Neuronal stem cell (in vitro differentiated cells): ENCODE measurements at regions not wholly inside any gene's neighbourhood (a gene's known extent, or its start where the extent isn't known, plus 50 kb on each side); places are given as distances from the start of the nearest gene placed in this dataset.

Experiments
- DNase-seq: peaks from one replicate; pipeline ENCODE4 v3.0.0-alpha.2; 2013; ENCODE audit warnings: low spot score
- H2AFZ ChIP-seq: one replicate; pipeline ENCODE4 v1.6.1; 2013; ENCODE audit warnings: mild to moderate bottlenecking, low read length, inconsistent platforms
- H2AK5ac ChIP-seq: 2 replicates; pipeline ENCODE4 v1.6.1; 2013; ENCODE audit warnings: low read depth, mild to moderate bottlenecking, inconsistent platforms, low read length, moderate library complexity, mixed read lengths
- H2BK120ac ChIP-seq: 2 replicates; pipeline ENCODE4 v1.6.1; 2013; ENCODE audit warnings: low read depth, mild to moderate bottlenecking, inconsistent platforms, low read length, moderate library complexity, mixed read lengths
- H2BK12ac ChIP-seq: one replicate; pipeline ENCODE4 v1.6.1; 2013; ENCODE audit warnings: low read length, inconsistent platforms
- H2BK15ac ChIP-seq: 2 replicates; pipeline ENCODE4 v1.6.1; 2013; ENCODE audit warnings: mild to moderate bottlenecking, low read length, inconsistent platforms, mixed read lengths
- H2BK5ac ChIP-seq: one replicate; pipeline ENCODE4 v1.6.1; 2013; ENCODE audit warnings: inconsistent platforms, mild to moderate bottlenecking, low read length, moderate library complexity
- H3K14ac ChIP-seq: one replicate; pipeline ENCODE4 v1.6.1; 2013; ENCODE audit warnings: low read length, inconsistent platforms
- H3K18ac ChIP-seq: 2 replicates; pipeline ENCODE4 v1.6.1; 2013; ENCODE audit warnings: low read length, inconsistent platforms
- H3K23ac ChIP-seq: 2 replicates; pipeline ENCODE4 v1.6.1; 2013; ENCODE audit warnings: low read depth, mild to moderate bottlenecking, mixed read lengths, low read length, inconsistent platforms; ENCODE audit not compliant: poor library complexity
- H3K27ac ChIP-seq: replicated peaks from 3 replicates; pipeline ENCODE4 v1.5.1; 2013; ENCODE audit warnings: low read length, inconsistent platforms
- H3K27me3 ChIP-seq, 3 experiments: 2 replicates each; pipeline ENCODE4 v1.6.1; 2013; ENCODE audit warnings: low read length in 3 of 3, mild to moderate bottlenecking in 2 of 3, inconsistent platforms in 1 of 3, low read depth in 1 of 3, mixed read lengths in 1 of 3, moderate library complexity in 1 of 3; ENCODE audit not compliant: control insufficient read depth in 3 of 3, insufficient read depth in 3 of 3
- H3K36me3 ChIP-seq, 2 donors: replicated peaks in 1 of 2; 2 replicates each; pipeline ENCODE4 v1.6.1; 2013; ENCODE audit warnings: low read length in 2 of 2; ENCODE audit not compliant: control insufficient read depth in 2 of 2, insufficient read depth in 2 of 2
- H3K4ac ChIP-seq: 2 replicates; pipeline ENCODE4 v1.6.1; 2013; ENCODE audit warnings: inconsistent platforms, mild to moderate bottlenecking, low read length, moderate library complexity
- H3K4me1 ChIP-seq, 2 donors: 1 replicate in 1 of 2; 2 replicates in 1 of 2; pipeline ENCODE4 v1.6.1; 2013; ENCODE audit warnings: low read length in 2 of 2, low read depth in 1 of 2; ENCODE audit not compliant: control insufficient read depth in 2 of 2, insufficient read depth in 1 of 2
- H3K4me2 ChIP-seq: one replicate; pipeline ENCODE4 v1.6.1; 2013; ENCODE audit warnings: mild to moderate bottlenecking, low read length, inconsistent platforms; ENCODE audit not compliant: insufficient read depth, poor library complexity, severe bottlenecking
- H3K4me3 ChIP-seq, 2 donors: 2 replicates each; pipeline ENCODE4 v1.5.1; 2013; ENCODE audit warnings: low read length in 2 of 2, mild to moderate bottlenecking in 2 of 2, inconsistent platforms in 1 of 2, moderate library complexity in 1 of 2
- H3K79me1 ChIP-seq: one replicate; pipeline ENCODE4 v1.6.1; 2013; ENCODE audit warnings: low read depth, mild to moderate bottlenecking, inconsistent platforms, low read length, moderate library complexity
- H3K9ac ChIP-seq: one replicate; pipeline ENCODE4 v1.6.1; 2013; ENCODE audit warnings: mild to moderate bottlenecking, low read depth, low read length, inconsistent platforms; ENCODE audit not compliant: poor library complexity
- H3K9me3 ChIP-seq, 2 donors: replicated peaks in 1 of 2; 2 replicates each; pipeline versions ENCODE3 to v1.6.1; 2013; ENCODE audit warnings: low read length in 2 of 2, mild to moderate bottlenecking in 2 of 2, inconsistent platforms in 1 of 2, low read depth in 1 of 2, mixed read lengths in 1 of 2, moderate library complexity in 1 of 2; ENCODE audit not compliant: control insufficient read depth in 2 of 2, insufficient read depth in 1 of 2
- H4K8ac ChIP-seq: one replicate; pipeline ENCODE4 v1.6.1; 2013; ENCODE audit warnings: low read depth, mild to moderate bottlenecking, inconsistent platforms, low read length, moderate library complexity
- H4K91ac ChIP-seq: one replicate; pipeline ENCODE4 v1.6.1; 2013; ENCODE audit warnings: low read length, low read depth, mild to moderate bottlenecking, inconsistent platforms; ENCODE audit not compliant: poor library complexity
- WGBS, 2 donors: extraction: QIAGEN DNeasy Blood & Tissue Kit; methylation state at CpG; one replicate each; pipeline ENCODE4 v1.1.7; 2013; ENCODE audit warnings: missing lambda C conversion rate in 2 of 2, mixed read lengths in 1 of 2; ENCODE audit not compliant: insufficient read length in 2 of 2, insufficient replicate concordance in 1 of 2; ENCODE audit errors: extremely low coverage in 2 of 2; 5-methylcytosine and 5-hydroxymethylcytosine counted together

DNA sequence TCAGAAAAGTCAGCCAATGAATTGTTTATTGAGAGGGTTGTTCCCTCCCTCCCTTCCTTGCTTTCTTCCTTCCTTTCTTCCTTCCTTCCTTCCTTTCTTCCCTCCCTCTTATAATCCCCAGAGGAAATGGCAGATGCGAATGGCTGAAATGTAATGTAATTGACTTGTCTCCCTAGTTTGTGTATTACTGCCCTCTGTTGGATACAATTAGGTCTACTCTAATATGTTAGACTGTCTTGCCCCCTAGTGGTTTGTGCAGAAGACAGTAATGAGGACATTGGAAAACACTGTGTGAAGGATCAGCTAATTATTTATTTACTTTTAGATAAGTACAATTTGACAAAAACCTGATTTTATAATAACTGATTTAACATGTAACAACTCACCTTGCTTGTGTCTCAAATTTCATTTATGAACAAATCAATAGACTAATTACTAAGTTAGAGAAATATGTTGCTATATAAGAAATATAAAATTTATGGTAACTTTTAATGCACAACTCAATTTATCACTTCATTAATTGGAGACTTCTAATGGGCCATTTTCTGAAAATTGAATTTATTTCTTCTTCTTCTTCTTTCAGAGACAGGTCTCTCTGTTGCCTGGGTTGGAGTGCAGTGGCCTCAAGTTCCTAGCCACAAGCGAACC, 229.8 kb upstream of the LRIG3 start:
- no peak overlapping the region for H4K91ac ChIP-seq
- H2AK5ac ChIP-seq = no peak overlapping the region
- no peaks in the 10 kb centered on the region for H3K36me3 ChIP-seq
- H3K79me1 ChIP-seq = no peaks in the 10 kb centered on the region
- H3K4ac ChIP-seq = no peak overlapping the region
- no peak overlapping the region for H3K4me3 ChIP-seq
- no peak overlapping the region for H2BK15ac ChIP-seq
- H3K4me2 ChIP-seq = no peak overlapping the region
- H3K4me1 ChIP-seq = no peaks in the 10 kb centered on the region
- no peak overlapping the region for H3K9ac ChIP-seq
- no peak overlapping the region for H2BK5ac ChIP-seq
- no CpG with 5 or more reads among the region's 2 CpGs for WGBS, 2 donors
- no peak overlapping the region for H2BK120ac ChIP-seq
- no peak overlapping the region for H2BK12ac ChIP-seq
- peak; percentile 69 for DNase-seq
- H4K8ac ChIP-seq = no peak overlapping the region
- no peak overlapping the region for H3K14ac ChIP-seq
- no peak overlapping the region for H3K27ac ChIP-seq
- H3K27me3 ChIP-seq = no peaks in the 10 kb centered on the region
- H2AFZ ChIP-seq = no peak overlapping the region
- H3K18ac ChIP-seq = no peak overlapping the region
- H3K9me3 ChIP-seq = no peaks in the 10 kb centered on the region
- H3K23ac ChIP-seq = no peak overlapping the region

DNA sequence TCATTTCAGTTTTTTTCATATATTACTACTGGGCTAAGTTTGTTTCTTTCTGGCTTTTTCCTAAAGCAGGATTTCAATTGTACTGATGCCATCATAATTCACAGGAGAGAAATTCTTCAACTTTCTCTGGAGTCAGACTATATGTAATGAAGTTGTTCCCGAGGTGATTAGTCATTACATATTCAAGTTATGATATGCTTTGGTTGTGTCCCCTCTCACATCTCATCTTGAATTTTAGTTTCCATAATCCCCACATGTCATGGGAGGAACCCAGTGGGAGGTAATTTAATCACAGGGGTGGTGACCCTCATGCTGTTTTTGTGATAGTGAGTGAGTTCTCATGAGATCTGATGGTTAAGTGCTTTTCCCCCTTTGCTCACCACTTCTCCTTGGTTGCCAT, 227.5 kb upstream of the LRIG3 start:
- H2AK5ac ChIP-seq = no peak overlapping the region
- H2BK12ac ChIP-seq = no peak overlapping the region
- H3K9me3 ChIP-seq = no peaks in the 10 kb centered on the region
- no peak overlapping the region for H3K27ac ChIP-seq
- H2AFZ ChIP-seq = no peak overlapping the region
- no peak overlapping the region for H2BK15ac ChIP-seq
- no peaks in the 10 kb centered on the region for H3K4me1 ChIP-seq
- H3K14ac ChIP-seq = no peak overlapping the region
- H3K4me2 ChIP-seq = no peak overlapping the region
- no peaks in the 10 kb centered on the region for H3K27me3 ChIP-seq
- H3K79me1 ChIP-seq = no peaks in the 10 kb centered on the region
- no peak for DNase-seq
- H3K4me3 ChIP-seq = no peak overlapping the region
- no peak overlapping the region for H4K8ac ChIP-seq
- no peaks in the 10 kb centered on the region for H3K36me3 ChIP-seq
- no peak overlapping the region for H4K91ac ChIP-seq
- no CpG with 5 or more reads among the region's 1 CpG for WGBS, 2 donors
- no peak overlapping the region for H3K23ac ChIP-seq
- H3K4ac ChIP-seq = no peak overlapping the region
- H3K18ac ChIP-seq = no peak overlapping the region
- no peak overlapping the region for H3K9ac ChIP-seq
- H2BK120ac ChIP-seq = no peak overlapping the region
- H2BK5ac ChIP-seq = no peak overlapping the region

DNA sequence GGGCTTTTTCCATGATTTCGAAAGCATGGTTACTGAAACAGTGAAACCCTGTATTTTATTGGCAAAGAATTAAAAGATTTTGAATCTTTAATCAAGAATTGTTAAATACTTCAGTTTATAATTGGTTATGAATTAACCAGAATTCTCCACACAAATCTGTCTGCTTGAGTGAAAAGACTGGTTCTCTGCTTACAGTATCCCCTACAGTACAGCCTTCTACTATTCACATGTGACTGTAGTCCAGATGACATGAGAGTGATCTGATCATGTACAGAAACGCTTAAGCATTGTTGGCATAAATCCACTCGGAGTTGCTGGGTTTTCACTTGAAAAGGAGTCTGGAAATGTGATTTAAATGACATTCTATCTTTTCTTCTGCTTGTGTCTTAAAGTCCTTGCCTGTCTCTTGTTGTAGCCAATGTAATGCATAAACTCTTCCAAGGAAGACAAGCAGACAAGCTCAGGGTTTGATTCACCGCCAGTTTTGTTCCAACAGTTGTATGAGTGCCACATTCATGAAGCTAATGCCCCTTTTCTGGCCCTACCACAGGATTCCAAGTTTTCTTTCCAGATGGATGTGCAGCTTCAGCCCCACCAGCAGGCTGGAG, 222.0 kb upstream of the LRIG3 start:
- no CpG with 5 or more reads among the region's 4 CpGs for WGBS, 2 donors
- Histone ChIP-seq H3K27me3 (no peaks in the 10 kb centered on the region), H2BK12ac (no peak overlapping the region), H3K27ac (no peak overlapping the region), H3K9ac (no peak overlapping the region), H3K4ac (no peak overlapping the region), H4K91ac (no peak overlapping the region), H2AK5ac (no peak overlapping the region), H3K36me3 (no peaks in the 10 kb centered on the region), H3K79me1 (no peaks in the 10 kb centered on the region), H2BK15ac (no peak overlapping the region), H2BK120ac (no peak overlapping the region), H3K4me3 (no peak overlapping the region), H2BK5ac (no peak overlapping the region), H4K8ac (no peak overlapping the region), H3K4me2 (no peak overlapping the region), H3K18ac (no peak overlapping the region), H3K4me1 (no peaks in the 10 kb centered on the region), H3K9me3 (no peaks in the 10 kb centered on the region), H2AFZ (no peak overlapping the region), H3K14ac (no peak overlapping the region), H3K23ac (no peak overlapping the region)
- DNase-seq = no peak

DNA sequence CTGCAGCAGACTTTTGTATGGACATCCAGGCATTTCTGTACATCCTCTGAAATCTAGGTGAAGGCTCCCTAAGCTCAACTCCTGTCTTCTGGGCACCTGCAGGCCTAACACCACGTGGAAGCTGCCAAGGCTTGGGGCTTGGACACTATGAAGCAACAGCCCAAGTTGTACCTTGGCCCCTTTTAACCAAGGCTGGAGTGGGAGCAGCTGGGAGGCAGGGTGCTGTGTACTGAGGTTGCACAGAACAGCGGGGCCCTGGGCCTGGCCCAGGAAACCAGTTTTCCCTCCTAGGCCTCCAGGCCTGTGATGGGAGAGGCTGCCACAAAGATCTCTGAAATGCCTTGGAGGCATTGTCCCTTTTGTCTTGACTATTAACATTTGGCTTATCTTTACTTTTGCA, 214.4 kb upstream of the LRIG3 start:
- no peak for DNase-seq
- H2BK5ac ChIP-seq = no peak overlapping the region
- no peak overlapping the region for H3K4me3 ChIP-seq
- H3K27me3 ChIP-seq = no peaks in the 10 kb centered on the region
- no peak overlapping the region for H3K27ac ChIP-seq
- peak overlapping the region; percentile 90 for H2AK5ac ChIP-seq
- no peak overlapping the region for H2BK15ac ChIP-seq
- no peaks in the 10 kb centered on the region for H3K79me1 ChIP-seq
- no peak overlapping the region for H3K14ac ChIP-seq
- H4K91ac ChIP-seq = no peak overlapping the region
- H2BK12ac ChIP-seq = peak overlapping the region; percentile 97
- H3K18ac ChIP-seq = peak overlapping the region; percentile 28
- H3K4ac ChIP-seq = no peak overlapping the region
- no peaks in the 10 kb centered on the region for H3K36me3 ChIP-seq
- no peak overlapping the region for H2BK120ac ChIP-seq
- H3K9me3 ChIP-seq = no peaks in the 10 kb centered on the region
- no CpG with 5 or more reads among the region's 2 CpGs for WGBS, 2 donors
- H4K8ac ChIP-seq = no peak overlapping the region
- H3K4me1 ChIP-seq = peaks cover 0 to 5% of the 10 kb centered on the region in 2 donors
- no peak overlapping the region for H3K9ac ChIP-seq
- no peak overlapping the region for H2AFZ ChIP-seq
- no peak overlapping the region for H3K4me2 ChIP-seq
- H3K23ac ChIP-seq = no peak overlapping the region
